ENCODE measurements at regions not wholly inside any gene's neighbourhood (a gene's known extent, or its start where the extent isn't known, plus 50 kb on each side); places are given as distances from the start of the nearest gene placed in this dataset.

DNA sequence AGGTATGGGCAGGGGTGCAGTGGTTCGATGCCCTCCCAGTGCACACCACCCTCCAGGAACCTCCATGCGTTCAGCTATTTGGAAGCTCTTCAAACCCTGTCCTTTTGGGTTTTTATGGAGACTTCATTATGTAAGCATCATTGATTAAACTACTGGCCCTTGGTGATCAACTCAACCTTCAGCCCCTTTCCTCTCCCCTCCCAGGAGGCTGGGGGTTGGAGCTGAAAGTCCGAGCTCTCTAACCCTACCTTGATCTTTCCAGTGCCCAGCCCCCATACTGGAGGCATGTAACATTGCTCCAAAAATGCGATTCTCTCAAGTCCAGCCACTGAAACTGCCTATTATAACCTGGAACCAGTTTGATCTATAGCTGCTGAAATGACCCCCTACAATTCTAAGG is 188.1 kb downstream of the IPO8 start:
- TF ChIP-seq, protein P1, sequence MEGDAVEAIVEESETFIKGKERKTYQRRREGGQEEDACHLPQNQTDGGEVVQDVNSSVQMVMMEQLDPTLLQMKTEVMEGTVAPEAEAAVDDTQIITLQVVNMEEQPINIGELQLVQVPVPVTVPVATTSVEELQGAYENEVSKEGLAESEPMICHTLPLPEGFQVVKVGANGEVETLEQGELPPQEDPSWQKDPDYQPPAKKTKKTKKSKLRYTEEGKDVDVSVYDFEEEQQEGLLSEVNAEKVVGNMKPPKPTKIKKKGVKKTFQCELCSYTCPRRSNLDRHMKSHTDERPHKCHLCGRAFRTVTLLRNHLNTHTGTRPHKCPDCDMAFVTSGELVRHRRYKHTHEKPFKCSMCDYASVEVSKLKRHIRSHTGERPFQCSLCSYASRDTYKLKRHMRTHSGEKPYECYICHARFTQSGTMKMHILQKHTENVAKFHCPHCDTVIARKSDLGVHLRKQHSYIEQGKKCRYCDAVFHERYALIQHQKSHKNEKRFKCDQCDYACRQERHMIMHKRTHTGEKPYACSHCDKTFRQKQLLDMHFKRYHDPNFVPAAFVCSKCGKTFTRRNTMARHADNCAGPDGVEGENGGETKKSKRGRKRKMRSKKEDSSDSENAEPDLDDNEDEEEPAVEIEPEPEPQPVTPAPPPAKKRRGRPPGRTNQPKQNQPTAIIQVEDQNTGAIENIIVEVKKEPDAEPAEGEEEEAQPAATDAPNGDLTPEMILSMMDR (conservative IDR thresholded peaks at IDR 0.05; ENCODE audit: low read depth, low read length), result no peak
- no peak for TF ChIP-seq BHLHE40 (IDR thresholded peaks at IDR 0.05; ENCODE audit: low read depth, low read length)
